Uterus (tissue), 2 donors: ENCODE measurements at regions not wholly inside any gene's neighbourhood (a gene's known extent, or its start where the extent isn't known, plus 50 kb on each side); places are given as distances from the start of the nearest gene placed in this dataset.

Experiments
- CTCF ChIP-seq, 4 experiments: fragments of 200-600 bp in 2 of 4; fragments of 450-650 bp in 2 of 4; sonication (generic) in 2 of 4; IDR thresholded peaks; one replicate each; pipeline ENCODE4 v1.5.1; 2016 to 2019; ENCODE audit warnings: antibody characterized with exemption in 4 of 4, mild to moderate bottlenecking in 2 of 4, moderate library complexity in 1 of 4
- POLR2A ChIP-seq, 2 donors: fragments of 450-650 bp; IDR thresholded peaks; one replicate each; pipeline ENCODE4 v1.6.1; 2016; ENCODE audit warnings: antibody characterized with exemption in 2 of 2, mild to moderate bottlenecking in 1 of 2, moderate library complexity in 1 of 2

GRCh38 chr2:78455586-78455985 is 569.9 kb upstream of the REG3G start:
- TF ChIP-seq CTCF (IDR thresholded peaks at IDR 0.05) (no peak), POLR2A (IDR thresholded peaks at IDR 0.05) (no peak)
